ENCODE measurements at regions not wholly inside any gene's neighbourhood (a gene's known extent, or its start where the extent isn't known, plus 50 kb on each side); places are given as distances from the start of the nearest gene placed in this dataset.
"Not testable (repeated sequence)": the region's sequence is repeated elsewhere in the genome, so short reads cannot be mapped to it uniquely, and the experiment has no call there.

DNA sequence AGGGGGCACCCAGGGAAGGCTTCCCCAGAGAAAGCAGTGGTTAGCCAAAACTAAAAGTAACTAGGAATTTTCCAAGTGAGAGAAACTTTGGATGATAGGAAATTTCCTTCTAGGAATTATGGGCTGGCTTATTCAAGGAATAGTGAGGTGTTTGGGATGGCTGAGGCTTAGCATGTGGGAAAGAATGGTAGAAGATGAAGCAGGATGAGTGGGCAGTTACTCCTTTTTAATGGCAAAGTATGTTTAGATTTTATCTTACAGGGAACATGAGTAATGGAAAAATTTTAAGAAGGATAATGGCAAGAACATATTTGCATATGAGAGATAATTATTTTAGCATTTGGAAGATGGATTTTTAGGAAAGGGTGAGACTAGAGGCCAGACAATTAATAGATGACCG is 197.6 kb downstream of the SLC38A4 start:
- no CpG with 5 or more reads among the region's 1 CpG for WGBS (ENCODE audit: insufficient coverage, low lambda C conversion rate)
- Histone ChIP-seq H3K4me1 (ENCODE audit: control insufficient read depth, insufficient read depth, low read length) (peaks cover 4% of the 10 kb centered on the region), H3K9me3 (ENCODE audit: control insufficient read depth, low read depth, low read length) (no peaks in the 10 kb centered on the region), H3K27me3 (ENCODE audit: control insufficient read depth, insufficient read depth, low read length) (no peaks in the 10 kb centered on the region), H3K36me3 (ENCODE audit: control insufficient read depth, insufficient read depth, low read length) (no peaks in the 10 kb centered on the region), H3K27ac (ENCODE audit: low read length) (no peak overlapping the region), H3K4me3 (ENCODE audit: low read length) (no peak overlapping the region)
- no peak for DNase-seq

GRCh38 chr12:46627686-46628085 is 198.1 kb downstream of the SLC38A4 start:
- H3K4me3 ChIP-seq (ENCODE audit: low read length) = no peak overlapping the region
- no peak overlapping the region for H3K27ac ChIP-seq (ENCODE audit: low read length)
- DNase-seq = peak in 1 of 2 donors; percentile 14
- 86% methylated on average over 1 of the region's 3 CpGs for WGBS (ENCODE audit: insufficient coverage, low lambda C conversion rate)
- H3K36me3 ChIP-seq (ENCODE audit: control insufficient read depth, insufficient read depth, low read length) = no peaks in the 10 kb centered on the region
- no peaks in the 10 kb centered on the region for H3K27me3 ChIP-seq (ENCODE audit: control insufficient read depth, insufficient read depth, low read length)
- H3K9me3 ChIP-seq (ENCODE audit: control insufficient read depth, low read depth, low read length) = no peaks in the 10 kb centered on the region
- H3K4me1 ChIP-seq (ENCODE audit: control insufficient read depth, insufficient read depth, low read length) = peaks cover 4% of the 10 kb centered on the region

- not testable (repeated sequence) for H3K4me3 ChIP-seq (ENCODE audit: low read length); H3K4me1 ChIP-seq (ENCODE audit: control insufficient read depth, insufficient read depth, low read length); DNase-seq; H3K36me3 ChIP-seq (ENCODE audit: control insufficient read depth, insufficient read depth, low read length); H3K9me3 ChIP-seq (ENCODE audit: control insufficient read depth, low read depth, low read length); H3K27me3 ChIP-seq (ENCODE audit: control insufficient read depth, insufficient read depth, low read length); H3K27ac ChIP-seq (ENCODE audit: low read length)
- no CpG with 5 or more reads among the region's 5 CpGs for WGBS (ENCODE audit: insufficient coverage, low lambda C conversion rate)
Observed at GRCh38 chr12:46619474-46619873, 206.3 kb downstream of the SLC38A4 start.

GRCh38 chr12:46617737-46618136 is 208.1 kb downstream of the SLC38A4 start:
- no CpG with 5 or more reads among the region's 11 CpGs for WGBS (ENCODE audit: insufficient coverage, low lambda C conversion rate)
- not testable (repeated sequence) for DNase-seq; H3K4me3 ChIP-seq (ENCODE audit: low read length); H3K27ac ChIP-seq (ENCODE audit: low read length); H3K4me1 ChIP-seq (ENCODE audit: control insufficient read depth, insufficient read depth, low read length); H3K9me3 ChIP-seq (ENCODE audit: control insufficient read depth, low read depth, low read length); H3K27me3 ChIP-seq (ENCODE audit: control insufficient read depth, insufficient read depth, low read length); H3K36me3 ChIP-seq (ENCODE audit: control insufficient read depth, insufficient read depth, low read length)

DNA sequence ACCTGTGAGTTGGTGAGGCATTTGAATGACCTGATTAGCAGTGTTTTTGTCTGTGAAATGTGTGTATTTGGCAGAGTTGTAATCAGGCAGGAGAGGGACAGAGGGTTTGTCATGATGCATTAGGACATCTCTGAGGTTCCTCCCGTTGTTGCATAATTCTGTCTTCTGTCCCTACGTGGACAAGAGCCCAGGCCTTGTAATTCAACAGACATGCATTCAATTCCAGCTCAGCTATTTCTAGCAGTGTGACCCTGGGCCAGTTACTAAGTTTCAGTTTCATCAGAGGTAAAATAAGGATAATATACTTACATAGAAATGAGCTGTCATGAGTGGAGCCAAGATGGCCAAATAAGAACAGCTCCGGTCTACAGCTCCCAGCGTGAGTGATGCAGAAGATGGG is 208.6 kb downstream of the SLC38A4 start:
- WGBS (ENCODE audit: insufficient coverage, low lambda C conversion rate) = no CpG with 5 or more reads among the region's 4 CpGs
- no peak for DNase-seq
- no peaks in the 10 kb centered on the region for H3K27me3 ChIP-seq (ENCODE audit: control insufficient read depth, insufficient read depth, low read length)
- no peak overlapping the region for H3K4me3 ChIP-seq (ENCODE audit: low read length)
- H3K36me3 ChIP-seq (ENCODE audit: control insufficient read depth, insufficient read depth, low read length) = no peaks in the 10 kb centered on the region
- H3K4me1 ChIP-seq (ENCODE audit: control insufficient read depth, insufficient read depth, low read length) = no peaks in the 10 kb centered on the region
- no peak overlapping the region for H3K27ac ChIP-seq (ENCODE audit: low read length)
- H3K9me3 ChIP-seq (ENCODE audit: control insufficient read depth, low read depth, low read length) = peaks cover 3% of the 10 kb centered on the region

DNA sequence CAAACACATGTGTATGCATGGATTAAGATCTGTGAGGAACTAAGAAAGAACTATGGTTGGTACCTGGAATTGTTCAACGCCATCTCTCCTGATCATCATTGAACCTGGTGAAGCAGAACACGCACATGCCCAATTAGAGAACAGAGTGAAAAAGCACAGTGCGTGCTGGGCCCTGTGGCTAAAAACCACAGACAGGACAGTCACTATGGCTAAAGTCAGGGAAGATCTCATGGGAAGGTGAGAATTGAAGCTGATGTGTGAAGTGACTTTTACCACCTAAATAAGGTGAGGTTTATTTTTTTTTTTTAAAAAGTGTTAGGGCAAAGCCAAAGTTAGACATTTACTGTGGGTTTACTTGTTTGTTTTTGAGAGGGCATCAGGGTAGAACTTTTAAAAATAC is 215.0 kb downstream of the SLC38A4 start:
- Histone ChIP-seq H3K4me3 (ENCODE audit: low read length) (no peak overlapping the region), H3K9me3 (ENCODE audit: control insufficient read depth, low read depth, low read length) (no peaks in the 10 kb centered on the region), H3K36me3 (ENCODE audit: control insufficient read depth, insufficient read depth, low read length) (no peaks in the 10 kb centered on the region), H3K4me1 (ENCODE audit: control insufficient read depth, insufficient read depth, low read length) (no peaks in the 10 kb centered on the region), H3K27ac (ENCODE audit: low read length) (no peak overlapping the region), H3K27me3 (ENCODE audit: control insufficient read depth, insufficient read depth, low read length) (no peaks in the 10 kb centered on the region)
- 100% methylated on average over 1 of the region's 3 CpGs for WGBS (ENCODE audit: insufficient coverage, low lambda C conversion rate)
- no peak for DNase-seq

DNA sequence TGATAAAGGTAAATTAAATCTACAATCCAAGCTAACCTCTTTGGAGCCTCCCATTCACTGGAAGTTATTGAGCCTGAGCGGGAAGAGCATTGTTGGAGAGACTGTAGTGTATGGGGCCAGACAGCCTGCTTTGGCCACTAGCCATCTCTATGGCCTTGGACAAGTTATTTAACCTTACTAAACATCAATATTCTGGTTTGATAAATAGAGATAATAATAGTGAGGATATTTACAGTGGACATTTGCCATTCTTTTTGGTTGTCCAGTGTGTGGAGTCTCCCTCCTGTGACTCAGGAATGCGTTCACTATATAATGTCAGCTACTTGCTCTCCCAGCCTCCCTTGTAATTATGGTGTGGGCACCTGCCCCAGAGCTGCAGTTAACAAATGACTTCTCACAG is 216.1 kb downstream of the SLC38A4 start:
- DNase-seq = no peak
- Histone ChIP-seq H3K27me3 (ENCODE audit: control insufficient read depth, insufficient read depth, low read length) (no peaks in the 10 kb centered on the region), H3K9me3 (ENCODE audit: control insufficient read depth, low read depth, low read length) (no peaks in the 10 kb centered on the region), H3K4me3 (ENCODE audit: low read length) (no peak overlapping the region), H3K36me3 (ENCODE audit: control insufficient read depth, insufficient read depth, low read length) (no peaks in the 10 kb centered on the region), H3K27ac (ENCODE audit: low read length) (no peak overlapping the region), H3K4me1 (ENCODE audit: control insufficient read depth, insufficient read depth, low read length) (no peaks in the 10 kb centered on the region)
- WGBS (ENCODE audit: insufficient coverage, low lambda C conversion rate) = no CpG with 5 or more reads among the region's 2 CpGs

- Histone ChIP-seq H3K9me3 (ENCODE audit: control insufficient read depth, low read depth, low read length) (no peaks in the 10 kb centered on the region), H3K27me3 (ENCODE audit: control insufficient read depth, insufficient read depth, low read length) (no peaks in the 10 kb centered on the region), H3K36me3 (ENCODE audit: control insufficient read depth, insufficient read depth, low read length) (no peaks in the 10 kb centered on the region), H3K4me1 (ENCODE audit: control insufficient read depth, insufficient read depth, low read length) (no peaks in the 10 kb centered on the region), H3K4me3 (ENCODE audit: low read length) (no peak overlapping the region), H3K27ac (ENCODE audit: low read length) (no peak overlapping the region)
- peak in 1 of 2 donors; percentile 5 for DNase-seq
- 50% methylated on average over 1 of the region's 1 CpG for WGBS (ENCODE audit: insufficient coverage, low lambda C conversion rate)
Observed at GRCh38 chr12:46609273-46609623, 216.5 kb downstream of the SLC38A4 start.

DNA sequence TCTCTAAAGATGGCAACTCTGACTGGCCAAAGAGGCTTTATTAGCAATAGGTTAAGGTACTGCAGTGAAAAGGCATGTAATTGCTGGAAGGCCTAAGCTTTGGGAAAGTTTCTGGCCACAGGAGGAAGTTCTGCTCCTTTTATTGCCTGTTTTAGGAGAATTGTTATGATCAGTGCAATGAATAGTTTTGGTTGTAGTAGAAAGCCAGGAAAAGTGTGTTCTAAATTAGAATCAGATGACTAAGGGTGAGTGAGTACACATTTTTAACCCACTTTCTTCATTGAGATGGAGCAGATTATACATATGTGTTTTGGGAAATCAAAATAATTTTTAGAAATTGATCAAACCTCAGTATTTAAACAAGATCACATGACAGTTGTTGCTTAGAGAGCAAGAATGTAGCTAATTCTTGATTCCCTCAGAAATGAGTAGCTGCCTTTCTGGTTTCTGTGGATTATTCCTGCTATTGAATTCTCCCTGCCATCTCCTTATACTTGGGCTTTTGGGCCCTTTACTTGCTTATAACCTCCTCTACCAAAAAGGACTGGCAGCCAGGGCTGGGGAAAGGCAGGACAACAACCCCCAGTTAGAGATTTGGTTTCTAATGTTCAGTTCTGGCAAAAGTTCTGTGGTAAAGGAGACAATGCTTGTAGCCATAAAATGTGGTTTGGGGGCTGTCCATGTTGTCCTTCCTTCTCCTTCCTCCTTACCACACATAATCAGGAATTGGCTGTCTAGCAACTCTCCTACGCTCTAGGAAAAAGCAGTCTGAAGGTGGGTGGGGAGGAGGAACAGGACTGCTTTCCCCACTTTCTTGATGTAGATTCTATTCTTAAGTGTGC is 217.1 kb downstream of the SLC38A4 start:
- H3K27ac ChIP-seq (ENCODE audit: low read length) = no peak overlapping the region
- no CpG with 5 or more reads among the region's 1 CpG for WGBS (ENCODE audit: insufficient coverage, low lambda C conversion rate)

GRCh38 chr12:46604684-46605083 is 221.1 kb downstream of the SLC38A4 start:
- Histone ChIP-seq H3K4me1 (ENCODE audit: control insufficient read depth, insufficient read depth, low read length) (no peaks in the 10 kb centered on the region), H3K9me3 (ENCODE audit: control insufficient read depth, low read depth, low read length) (peaks cover 6% of the 10 kb centered on the region), H3K36me3 (ENCODE audit: control insufficient read depth, insufficient read depth, low read length) (no peaks in the 10 kb centered on the region), H3K4me3 (ENCODE audit: low read length) (no peak overlapping the region), H3K27ac (ENCODE audit: low read length) (no peak overlapping the region), H3K27me3 (ENCODE audit: control insufficient read depth, insufficient read depth, low read length) (no peaks in the 10 kb centered on the region)
- no CpG with 5 or more reads among the region's 4 CpGs for WGBS (ENCODE audit: insufficient coverage, low lambda C conversion rate)
- no peak for DNase-seq

More for the DNA sequence above, 217.1 kb downstream of the SLC38A4 start:
- DNase-seq = no peak
- Histone ChIP-seq H3K36me3 (ENCODE audit: control insufficient read depth, insufficient read depth, low read length) (no peaks in the 10 kb centered on the region), H3K4me1 (ENCODE audit: control insufficient read depth, insufficient read depth, low read length) (no peaks in the 10 kb centered on the region), H3K4me3 (ENCODE audit: low read length) (no peak overlapping the region), H3K9me3 (ENCODE audit: control insufficient read depth, low read depth, low read length) (no peaks in the 10 kb centered on the region), H3K27me3 (ENCODE audit: control insufficient read depth, insufficient read depth, low read length) (no peaks in the 10 kb centered on the region)

All from large intestine (tissue), 3 donors.